IMR-90 (cell line): ENCODE measurements at regions not wholly inside any gene's neighbourhood (a gene's known extent, or its start where the extent isn't known, plus 50 kb on each side); places are given as distances from the start of the nearest gene placed in this dataset.

Source experiments
- ATAC-seq: fragments of 200-7000 bp; cut with Tn5 transposase; 2 replicates; pipeline ENCODE4 v1.9.1; 2020; ENCODE audit warnings: low read depth, mild to moderate bottlenecking, moderate library complexity
- BruUV-seq: library from RNA; stranded (reverse); fragments of 400-500 nt; replicated peaks from 2 replicates; lab custom pipeline; 2021; lab: Mats Ljungman, UMichigan
- CTCF ChIA-PET: fragments of 300-600 bp; formaldehyde crosslinking; extraction: SDS; loops from one replicate; lab custom pipeline; 2021; ENCODE audit warnings: antibody characterized with exemption; lab: Yijun Ruan, JAX
- POLR2A ChIA-PET: fragments of 300-600 bp; sonication (Branson Sonifier 250); formaldehyde crosslinking; loops from one replicate; lab custom pipeline; 2022; ENCODE audit warnings: antibody characterized with exemption; ENCODE audit not compliant: unreplicated experiment; lab: Charles Lee
- DNase-seq: peaks from one replicate; pipeline ENCODE4 v3.0.0; 2013
- H2AFZ ChIP-seq: replicated peaks from 2 replicates; pipeline ENCODE3; 2013; ENCODE audit warnings: low read length, mild to moderate bottlenecking; ENCODE audit not compliant: poor library complexity
- H2AK5ac ChIP-seq: 2 replicates; pipeline ENCODE4 v1.6.1; 2013; ENCODE audit warnings: low read depth, low read length, inconsistent platforms
- H2AK9ac ChIP-seq: replicated peaks from 2 replicates; pipeline ENCODE3; 2013; ENCODE audit warnings: mild to moderate bottlenecking, low read depth, low read length, moderate library complexity; ENCODE audit not compliant: poor library complexity
- H2BK120ac ChIP-seq: 2 replicates; pipeline ENCODE4 v1.6.1; 2013; ENCODE audit warnings: low read depth, low read length, inconsistent platforms
- H2BK15ac ChIP-seq: 3 replicates; pipeline ENCODE4 v1.6.1; 2013; ENCODE audit warnings: low read depth, low read length, inconsistent platforms
- H2BK20ac ChIP-seq: 2 replicates; pipeline ENCODE4 v1.6.1; 2013; ENCODE audit warnings: low read depth, mild to moderate bottlenecking, inconsistent platforms, low read length, moderate library complexity
- H2BK5ac ChIP-seq: 2 replicates; pipeline ENCODE4 v1.6.1; 2013; ENCODE audit warnings: mild to moderate bottlenecking, low read depth, low read length, inconsistent platforms; ENCODE audit not compliant: poor library complexity, severe bottlenecking
- H3K14ac ChIP-seq: replicated peaks from 2 replicates; pipeline ENCODE4 v1.6.1; 2013; ENCODE audit warnings: low read depth, low read length, inconsistent platforms
- H3K18ac ChIP-seq: 2 replicates; pipeline ENCODE4 v1.6.1; 2013; ENCODE audit warnings: low read depth, low read length, control low read depth
- H3K23ac ChIP-seq: 2 replicates; pipeline ENCODE4 v1.6.1; 2013; ENCODE audit warnings: low read depth, low read length, inconsistent platforms
- H3K27ac ChIP-seq: 2 replicates; pipeline ENCODE4 v1.5.1; 2013; ENCODE audit warnings: mild to moderate bottlenecking, control low read depth, low read length; ENCODE audit not compliant: insufficient read depth
- H3K27me3 ChIP-seq: 2 replicates; pipeline ENCODE4 v1.6.1; 2013; ENCODE audit warnings: low read length; ENCODE audit not compliant: control insufficient read depth, insufficient read depth
- H3K36me3 ChIP-seq: 2 replicates; pipeline ENCODE4 v1.6.1; 2013; ENCODE audit warnings: low read length, mixed read lengths; ENCODE audit not compliant: control insufficient read depth, insufficient read depth
- H3K4ac ChIP-seq: 2 replicates; pipeline ENCODE4 v1.6.1; 2013; ENCODE audit warnings: low read depth, low read length, inconsistent platforms
- H3K4me1 ChIP-seq: 2 replicates; pipeline ENCODE4 v1.6.1; 2013; ENCODE audit warnings: low read length, mixed read lengths; ENCODE audit not compliant: control insufficient read depth, insufficient read depth
- H3K4me2 ChIP-seq: 2 replicates; pipeline ENCODE4 v1.6.1; 2013; ENCODE audit warnings: low read depth, mild to moderate bottlenecking, control low read depth, low read length, moderate library complexity
- H3K4me3 ChIP-seq: 2 replicates; pipeline ENCODE4 v1.5.1; 2013; ENCODE audit warnings: low read depth, mild to moderate bottlenecking, control low read depth, low read length, moderate library complexity; ENCODE audit not compliant: insufficient read depth
- H3K56ac ChIP-seq: 2 replicates; pipeline ENCODE4 v1.6.1; 2013; ENCODE audit warnings: low read length, inconsistent platforms; ENCODE audit not compliant: insufficient read depth; ENCODE audit errors: extremely low read depth
- H3K79me1 ChIP-seq, 2 experiments: 2 replicates each; pipeline ENCODE4 v1.6.1; 2013; ENCODE audit warnings: low read length in 2 of 2, inconsistent platforms in 1 of 2, low read depth in 1 of 2
- H3K9ac ChIP-seq: 2 replicates; pipeline ENCODE4 v1.6.1; 2013; ENCODE audit warnings: low read depth, low read length, control low read depth
- H3K9me1 ChIP-seq: 2 replicates; pipeline ENCODE4 v1.6.1; 2013; ENCODE audit warnings: low read length, inconsistent platforms; ENCODE audit not compliant: insufficient read depth
- H3K9me3 ChIP-seq: 2 replicates; pipeline ENCODE4 v1.6.1; 2013; ENCODE audit warnings: low read length; ENCODE audit not compliant: control insufficient read depth, insufficient read depth
- H4K20me1 ChIP-seq: 2 replicates; pipeline ENCODE4 v1.6.1; 2013; ENCODE audit warnings: low read length, inconsistent platforms; ENCODE audit not compliant: insufficient read depth
- H4K5ac ChIP-seq: 2 replicates; pipeline ENCODE4 v1.6.1; 2013; ENCODE audit warnings: mild to moderate bottlenecking, low read depth, low read length, control low read depth
- H4K8ac ChIP-seq, 2 experiments: 2 replicates each; pipeline ENCODE4 v1.6.1; 2013; ENCODE audit warnings: low read depth in 2 of 2, low read length in 2 of 2, control low read depth in 1 of 2, inconsistent platforms in 1 of 2
- H4K91ac ChIP-seq: 2 replicates; pipeline ENCODE4 v1.6.1; 2013; ENCODE audit warnings: low read depth, low read length, inconsistent platforms; ENCODE audit not compliant: insufficient read depth
- BHLHE40 ChIP-seq: fragments of 150-350 bp; IDR thresholded peaks from 2 replicates; pipeline ENCODE4 v1.6.1; 2016; ENCODE audit warnings: mild to moderate bottlenecking, low read depth, low read length
- CEBPB ChIP-seq: IDR thresholded peaks from 2 replicates; pipeline ENCODE4 v1.6.1; 2012; ENCODE audit warnings: low read depth, low read length, improper control_type of control experiment
- ELK1 ChIP-seq: fragments of 150-350 bp; IDR thresholded peaks from 2 replicates; pipeline ENCODE4 v1.6.1; 2016; ENCODE audit warnings: low read depth, mild to moderate bottlenecking, low read length, moderate library complexity, borderline replicate concordance
- MAFK ChIP-seq: IDR thresholded peaks from 2 replicates; pipeline ENCODE4 v1.6.1; 2012; ENCODE audit warnings: low read depth, low read length, improper control_type of control experiment
- MAZ ChIP-seq: IDR thresholded peaks from 2 replicates; pipeline ENCODE4 v1.6.1; 2012; ENCODE audit warnings: low read depth, mild to moderate bottlenecking, low read length, improper control_type of control experiment, moderate library complexity, borderline replicate concordance
- MXI1 ChIP-seq: IDR thresholded peaks from 2 replicates; pipeline ENCODE4 v1.6.1; 2012; ENCODE audit warnings: low read depth, mild to moderate bottlenecking, low read length, moderate library complexity, borderline replicate concordance
- NFE2L2 ChIP-seq: fragments of 150-350 bp; IDR thresholded peaks from 2 replicates; pipeline ENCODE4 v1.6.1; 2016; ENCODE audit warnings: low read depth, mild to moderate bottlenecking, low read length
- POLR2A ChIP-seq: IDR thresholded peaks from 2 replicates; pipeline ENCODE4 v1.6.1; 2012; ENCODE audit warnings: mild to moderate bottlenecking, low read depth, low read length
- RFX5 ChIP-seq: IDR thresholded peaks from 2 replicates; pipeline ENCODE4 v1.8.0; 2012; ENCODE audit warnings: low read depth, mild to moderate bottlenecking, low read length, moderate library complexity
- SMC3 ChIP-seq: fragments of 150-350 bp; IDR thresholded peaks from 2 replicates; pipeline ENCODE4 v1.6.1; 2016; ENCODE audit warnings: low read depth, mild to moderate bottlenecking, antibody characterized with exemption, low read length, moderate library complexity
- USF2 ChIP-seq: fragments of 150-350 bp; IDR thresholded peaks from 2 replicates; pipeline ENCODE4 v1.6.1; 2017; ENCODE audit warnings: mild to moderate bottlenecking, antibody characterized with exemption, low read length, low read depth
- WGBS, 2 experiments: methylation state at CpG; one replicate each; pipeline versions ENCODE4 v1.1.5 to v1.1.7; 2013; ENCODE audit warnings: missing lambda C conversion rate in 2 of 2; ENCODE audit not compliant: insufficient read length in 1 of 2; ENCODE audit errors: extremely low coverage in 2 of 2; 5-methylcytosine and 5-hydroxymethylcytosine counted together
- dilution Hi-C: fragments of 300-500 bp; cut with HindIII; formaldehyde crosslinking; loops from one replicate; pipeline ENCODE4 v1.14.3; 2018; ENCODE audit warnings: low sequenced_read_pairs; ENCODE audit not compliant: unreplicated experiment
- in situ Hi-C: fragments of 300-500 bp; cut with MboI; formaldehyde crosslinking; loops from 3 replicates; pipeline ENCODE4 v1.14.3; 2019; ENCODE audit warnings: low sequenced_read_pairs, inconsistent platforms, mixed read lengths
- intact Hi-C: fragments of 100-400 bp; cut with micrococcal nuclease; formaldehyde crosslinking; loops from 2 replicates; pipeline ENCODE4 v1.10.0; 2022
- TF ChIP-seq, protein P1 (sequence below): conservative IDR thresholded peaks from 2 replicates; pipeline ENCODE4 v1.5.1; 2012; ENCODE audit warnings: mild to moderate bottlenecking, low read depth, low read length, improper control_type of control experiment

DNA sequence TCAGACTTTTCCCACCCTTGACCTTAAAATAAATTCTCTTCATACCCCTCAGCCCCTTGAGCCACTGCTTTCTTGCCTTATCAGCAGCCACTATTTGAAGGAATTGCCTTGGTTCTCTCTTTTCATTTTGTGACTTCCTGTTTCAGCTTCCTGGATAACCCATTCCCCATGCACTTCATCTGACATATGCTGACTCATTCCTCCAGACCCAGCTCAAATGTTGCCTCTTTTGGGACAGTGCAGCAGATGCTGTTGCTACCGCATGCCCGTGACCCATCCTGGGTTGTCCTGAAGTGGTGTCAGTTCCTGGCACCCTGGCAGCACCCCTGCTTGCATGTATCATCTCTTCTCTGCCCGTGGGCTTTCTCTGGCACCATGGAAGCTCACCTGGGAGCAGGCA is 496.1 kb downstream of the PTPRU start:
- WGBS, 2 experiments = 80% methylated on average over 2 of the region's 3 CpGs; no CpG with 5 or more reads in 1 of the 2 experiments
- H3K14ac ChIP-seq = no peak overlapping the region
- H3K36me3 ChIP-seq = no peaks in the 10 kb centered on the region
- no peak overlapping the region for H2BK20ac ChIP-seq
- H2BK120ac ChIP-seq = no peak overlapping the region
- H3K27ac ChIP-seq = no peak overlapping the region
- no peak overlapping the region for H2BK5ac ChIP-seq
- no peak overlapping the region for H2AFZ ChIP-seq
- no peak overlapping the region for H2AK5ac ChIP-seq
- H3K79me1 ChIP-seq = no peaks in the 10 kb centered on the region
- H3K27me3 ChIP-seq = peaks cover 1% of the 10 kb centered on the region; the same call in 1 of the 2 replicates
- H3K23ac ChIP-seq = no peak overlapping the region
- POLR2A ChIA-PET = no interaction called here
- no peaks in the 10 kb centered on the region for H4K20me1 ChIP-seq
- no peak overlapping the region for H3K4me3 ChIP-seq
- H3K4me2 ChIP-seq = no peak overlapping the region
- H3K4me1 ChIP-seq = no peaks in the 10 kb centered on the region
- DNase-seq (no peak), ATAC-seq (no peak)
- no peak overlapping the region for H3K9ac ChIP-seq
- H3K9me1 ChIP-seq = no peaks in the 10 kb centered on the region
- no peak overlapping the region for H3K56ac ChIP-seq
- no peaks in the 10 kb centered on the region for H3K9me3 ChIP-seq
- H2AK9ac ChIP-seq = no peak overlapping the region
- no peak overlapping the region for H4K8ac ChIP-seq
- in situ Hi-C loops (no loop called here), intact Hi-C loops (no loop called here), dilution Hi-C loops (no loop called here)
- no peak overlapping the region for H3K4ac ChIP-seq
- no peak overlapping the region for H3K18ac ChIP-seq
- BruUV-seq = no TSS peak
- no peak overlapping the region for H2BK15ac ChIP-seq
- H4K91ac ChIP-seq = no peak overlapping the region
- CTCF ChIA-PET = interaction anchor here (0.7 kb wide), 1 partner anchor 19 kb away, joined by 3 read pairs; no protein-coding TSS in a partner anchor
- no peak overlapping the region for H4K5ac ChIP-seq
- TF ChIP-seq POLR2A (no peak), ELK1 (no peak), MAFK (no peak), USF2 (no peak), MXI1 (no peak), BHLHE40 (no peak), MAZ (no peak), NFE2L2 (no peak), SMC3 (no peak), CEBPB (no peak), RFX5 (no peak)
- TF ChIP-seq, protein P1, sequence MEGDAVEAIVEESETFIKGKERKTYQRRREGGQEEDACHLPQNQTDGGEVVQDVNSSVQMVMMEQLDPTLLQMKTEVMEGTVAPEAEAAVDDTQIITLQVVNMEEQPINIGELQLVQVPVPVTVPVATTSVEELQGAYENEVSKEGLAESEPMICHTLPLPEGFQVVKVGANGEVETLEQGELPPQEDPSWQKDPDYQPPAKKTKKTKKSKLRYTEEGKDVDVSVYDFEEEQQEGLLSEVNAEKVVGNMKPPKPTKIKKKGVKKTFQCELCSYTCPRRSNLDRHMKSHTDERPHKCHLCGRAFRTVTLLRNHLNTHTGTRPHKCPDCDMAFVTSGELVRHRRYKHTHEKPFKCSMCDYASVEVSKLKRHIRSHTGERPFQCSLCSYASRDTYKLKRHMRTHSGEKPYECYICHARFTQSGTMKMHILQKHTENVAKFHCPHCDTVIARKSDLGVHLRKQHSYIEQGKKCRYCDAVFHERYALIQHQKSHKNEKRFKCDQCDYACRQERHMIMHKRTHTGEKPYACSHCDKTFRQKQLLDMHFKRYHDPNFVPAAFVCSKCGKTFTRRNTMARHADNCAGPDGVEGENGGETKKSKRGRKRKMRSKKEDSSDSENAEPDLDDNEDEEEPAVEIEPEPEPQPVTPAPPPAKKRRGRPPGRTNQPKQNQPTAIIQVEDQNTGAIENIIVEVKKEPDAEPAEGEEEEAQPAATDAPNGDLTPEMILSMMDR = no peak
